Nephron progenitor cell (in vitro differentiated cells): ENCODE measurements at regions not wholly inside any gene's neighbourhood (a gene's known extent, or its start where the extent isn't known, plus 50 kb on each side); places are given as distances from the start of the nearest gene placed in this dataset.
"Not testable (repeated sequence)": the region's sequence is repeated elsewhere in the genome, so short reads cannot be mapped to it uniquely, and the experiment has no call there.

Experiments used
- DNase-seq: peaks from one replicate; pipeline ENCODE4 v3.0.0; 2021
- H3K27ac Mint-ChIP-seq: 2 replicates; pipeline ENCODE4 v1.8.0; 2021; ENCODE audit warnings: mild to moderate bottlenecking, moderate library complexity, mixed read lengths
- H3K27me3 Mint-ChIP-seq: 2 replicates; pipeline ENCODE4 v1.8.0; 2021; ENCODE audit warnings: mild to moderate bottlenecking, low read depth, mixed read lengths; ENCODE audit not compliant: poor library complexity
- H3K36me3 Mint-ChIP-seq: 2 replicates; pipeline ENCODE4 v1.8.0; 2021; ENCODE audit warnings: low read depth, mixed read lengths
- H3K4me1 Mint-ChIP-seq: 2 replicates; pipeline ENCODE4 v1.8.0; 2021; ENCODE audit warnings: mixed read lengths
- H3K4me3 Mint-ChIP-seq: 2 replicates; pipeline ENCODE4 v1.8.0; 2021; ENCODE audit warnings: mild to moderate bottlenecking, moderate library complexity, mixed read lengths
- H3K9me3 Mint-ChIP-seq: 2 replicates; pipeline ENCODE4 v1.8.0; 2021; ENCODE audit warnings: mild to moderate bottlenecking, moderate library complexity, mixed read lengths
- TF ChIP-seq, protein P1 (sequence below): fragments of 200-600 bp; sonication (generic); IDR thresholded peaks from 2 replicates; pipeline ENCODE4 v1.5.0; 2021; ENCODE audit warnings: antibody characterized with exemption

DNA sequence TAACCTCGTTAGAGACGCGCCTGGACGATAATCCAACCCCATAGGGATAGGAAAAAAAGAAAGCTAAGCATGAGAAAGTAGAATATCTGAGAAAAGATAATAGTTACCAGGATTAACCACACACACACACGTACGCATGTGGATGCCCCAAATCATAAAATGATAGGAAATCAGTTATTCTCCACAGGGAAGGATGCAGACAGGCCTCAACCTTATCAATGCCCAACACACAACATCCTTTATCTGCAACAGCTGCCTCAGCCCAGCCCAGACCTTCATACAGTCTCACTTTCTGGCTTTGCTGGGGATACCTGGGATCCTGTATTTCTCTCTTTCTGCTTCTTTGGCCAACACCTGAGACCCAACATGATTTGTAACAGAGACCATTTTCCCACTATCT, 123.0 kb downstream of the NOC3L start:
- TF ChIP-seq, protein P1, sequence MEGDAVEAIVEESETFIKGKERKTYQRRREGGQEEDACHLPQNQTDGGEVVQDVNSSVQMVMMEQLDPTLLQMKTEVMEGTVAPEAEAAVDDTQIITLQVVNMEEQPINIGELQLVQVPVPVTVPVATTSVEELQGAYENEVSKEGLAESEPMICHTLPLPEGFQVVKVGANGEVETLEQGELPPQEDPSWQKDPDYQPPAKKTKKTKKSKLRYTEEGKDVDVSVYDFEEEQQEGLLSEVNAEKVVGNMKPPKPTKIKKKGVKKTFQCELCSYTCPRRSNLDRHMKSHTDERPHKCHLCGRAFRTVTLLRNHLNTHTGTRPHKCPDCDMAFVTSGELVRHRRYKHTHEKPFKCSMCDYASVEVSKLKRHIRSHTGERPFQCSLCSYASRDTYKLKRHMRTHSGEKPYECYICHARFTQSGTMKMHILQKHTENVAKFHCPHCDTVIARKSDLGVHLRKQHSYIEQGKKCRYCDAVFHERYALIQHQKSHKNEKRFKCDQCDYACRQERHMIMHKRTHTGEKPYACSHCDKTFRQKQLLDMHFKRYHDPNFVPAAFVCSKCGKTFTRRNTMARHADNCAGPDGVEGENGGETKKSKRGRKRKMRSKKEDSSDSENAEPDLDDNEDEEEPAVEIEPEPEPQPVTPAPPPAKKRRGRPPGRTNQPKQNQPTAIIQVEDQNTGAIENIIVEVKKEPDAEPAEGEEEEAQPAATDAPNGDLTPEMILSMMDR: no peak
- no peak for DNase-seq
- H3K36me3 Mint-ChIP-seq: no peaks in the 10 kb centered on the region
- H3K27me3 Mint-ChIP-seq: no peaks in the 10 kb centered on the region
- H3K4me1 Mint-ChIP-seq: no peaks in the 10 kb centered on the region
- no peak overlapping the region for H3K27ac Mint-ChIP-seq
- no peak overlapping the region for H3K4me3 Mint-ChIP-seq
- no peaks in the 10 kb centered on the region for H3K9me3 Mint-ChIP-seq

DNA sequence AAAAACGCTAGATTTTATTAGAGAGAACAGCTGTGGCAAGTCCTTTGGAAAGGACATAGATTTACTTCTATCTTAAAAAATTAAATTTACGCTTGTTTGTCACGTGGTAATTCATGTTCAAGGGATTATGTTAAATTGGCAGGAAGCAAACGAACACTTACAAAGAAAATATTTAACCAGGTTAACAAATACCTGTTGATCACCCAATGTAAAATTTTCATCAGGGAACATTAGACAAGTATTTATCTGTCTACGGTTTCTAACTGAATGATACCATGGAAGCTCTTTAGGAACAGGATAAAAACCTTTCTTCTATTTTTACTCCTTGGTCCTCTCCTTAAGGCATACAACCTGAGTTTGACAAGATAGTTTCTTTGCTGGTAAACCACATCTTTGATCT, 122.2 kb downstream of the NOC3L start:
- no peaks in the 10 kb centered on the region for H3K27me3 Mint-ChIP-seq
- DNase-seq: no peak
- no peak overlapping the region for H3K4me3 Mint-ChIP-seq
- no peaks in the 10 kb centered on the region for H3K36me3 Mint-ChIP-seq
- no peak overlapping the region for H3K27ac Mint-ChIP-seq
- TF ChIP-seq, protein P1: no peak
- H3K9me3 Mint-ChIP-seq: no peaks in the 10 kb centered on the region
- H3K4me1 Mint-ChIP-seq: no peaks in the 10 kb centered on the region

DNA sequence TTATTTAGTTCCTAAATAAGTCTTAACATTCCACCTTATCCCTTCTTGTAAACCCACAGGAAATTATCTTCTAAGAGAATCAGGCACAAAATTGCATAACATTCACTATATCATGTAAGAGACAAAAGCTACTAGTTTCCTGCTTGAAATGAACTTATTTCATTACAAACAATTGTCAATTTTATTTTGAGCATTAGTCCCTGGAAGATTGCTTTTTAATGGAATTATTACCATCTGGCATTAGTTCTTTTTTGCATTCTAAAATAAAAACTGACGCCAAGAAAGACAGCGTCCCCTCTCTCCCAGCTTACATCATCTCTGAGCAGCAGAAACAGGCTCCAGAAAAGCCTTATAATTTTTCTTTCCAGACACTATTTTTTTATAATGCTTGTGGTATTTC, 121.8 kb downstream of the NOC3L start:
- H3K9me3 Mint-ChIP-seq: no peaks in the 10 kb centered on the region
- no peak overlapping the region for H3K4me3 Mint-ChIP-seq
- H3K36me3 Mint-ChIP-seq: no peaks in the 10 kb centered on the region
- H3K27me3 Mint-ChIP-seq: no peaks in the 10 kb centered on the region
- TF ChIP-seq, protein P1: no peak
- H3K27ac Mint-ChIP-seq: no peak overlapping the region
- DNase-seq: no peak
- no peaks in the 10 kb centered on the region for H3K4me1 Mint-ChIP-seq

DNA sequence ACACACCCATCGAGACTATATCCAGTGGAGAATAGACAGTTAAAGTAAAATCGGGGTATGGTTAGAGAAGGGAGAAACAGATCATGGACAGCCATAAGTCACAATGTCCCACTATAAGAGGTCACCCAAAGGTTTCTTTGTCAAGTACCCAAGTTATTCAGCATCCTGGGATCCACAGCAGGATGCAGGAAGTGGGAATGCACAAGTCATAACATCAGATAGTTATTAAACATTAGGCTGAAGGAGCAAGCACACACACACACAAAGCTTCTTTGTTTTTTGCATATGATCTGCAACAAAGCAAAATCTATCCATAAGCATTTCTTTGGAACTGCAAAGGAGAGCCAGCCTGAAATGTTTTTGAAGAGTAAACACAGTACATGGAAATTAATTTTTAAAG, 111.6 kb downstream of the NOC3L start:
- no peak for DNase-seq
- Mint-ChIP-seq H3K9me3 (no peaks in the 10 kb centered on the region), H3K4me3 (no peak overlapping the region), H3K4me1 (no peaks in the 10 kb centered on the region), H3K27me3 (peaks cover 3% of the 10 kb centered on the region), H3K27ac (no peak overlapping the region), H3K36me3 (no peaks in the 10 kb centered on the region)
- TF ChIP-seq, protein P1: no peak

DNA sequence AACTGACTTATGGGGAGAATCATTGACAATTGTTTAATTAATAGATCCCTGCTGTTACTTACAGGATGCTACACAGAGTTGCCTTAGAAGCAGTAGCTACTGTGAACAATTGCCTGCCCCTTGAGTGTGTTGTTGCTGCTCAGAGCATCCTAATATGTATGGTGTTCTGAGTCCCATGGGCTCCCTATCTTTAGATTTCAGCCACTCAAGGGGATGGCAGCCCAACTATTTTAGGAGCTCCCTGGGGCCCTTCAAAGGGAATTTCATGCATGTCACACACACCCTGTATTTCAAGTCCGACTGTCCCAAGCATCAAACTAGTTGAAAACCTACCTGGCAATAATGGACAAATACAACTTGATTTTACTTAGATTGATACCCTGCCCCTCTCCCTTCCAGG, 111.2 kb downstream of the NOC3L start:
- Mint-ChIP-seq H3K36me3 (no peaks in the 10 kb centered on the region), H3K4me3 (no peak overlapping the region), H3K9me3 (no peaks in the 10 kb centered on the region), H3K27ac (no peak overlapping the region), H3K4me1 (no peaks in the 10 kb centered on the region), H3K27me3 (peaks cover 3% of the 10 kb centered on the region)
- no peak for DNase-seq
- TF ChIP-seq, protein P1: no peak

DNA sequence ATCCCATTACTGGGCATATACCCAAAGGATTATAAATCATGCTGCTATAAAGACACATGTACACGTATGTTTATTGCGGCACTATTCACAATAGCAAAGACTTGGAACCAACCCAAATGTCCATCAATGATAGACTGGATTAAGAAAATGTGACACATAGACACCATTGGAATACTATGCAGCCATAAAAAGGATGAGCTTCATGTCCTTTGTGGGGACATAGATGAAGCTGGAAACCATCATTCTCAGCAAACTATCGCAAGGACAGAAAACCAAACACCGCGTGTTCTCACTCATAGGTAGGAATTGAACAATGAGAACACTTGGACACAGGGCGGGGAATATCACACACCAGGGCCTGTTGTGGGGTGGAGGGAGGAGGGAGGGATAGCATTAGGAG, 105.3 kb downstream of the NOC3L start:
- not testable (repeated sequence) for DNase-seq, H3K27me3 Mint-ChIP-seq, H3K4me3 Mint-ChIP-seq, H3K27ac Mint-ChIP-seq, H3K36me3 Mint-ChIP-seq, H3K9me3 Mint-ChIP-seq, H3K4me1 Mint-ChIP-seq

DNA sequence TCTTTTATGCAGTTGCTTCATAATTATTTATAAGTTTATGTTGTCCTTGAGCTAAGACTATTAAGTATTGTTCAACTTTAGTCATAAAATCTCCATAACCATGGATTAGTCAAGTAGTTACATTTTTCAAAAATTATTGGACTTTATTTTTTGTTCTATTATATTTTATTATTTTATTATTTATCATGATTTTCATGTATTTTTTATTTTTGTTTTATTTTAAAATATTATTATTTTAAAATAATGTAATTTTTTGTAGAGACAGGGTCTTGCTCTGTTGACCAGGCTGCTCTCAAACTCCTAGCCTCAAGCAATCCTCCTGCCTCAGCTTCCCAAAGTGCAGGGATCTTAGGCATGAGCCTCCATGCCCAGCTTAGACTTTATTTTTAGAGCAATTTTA, 102.3 kb downstream of the NOC3L start:
- no peaks in the 10 kb centered on the region for H3K4me1 Mint-ChIP-seq
- no peak overlapping the region for H3K4me3 Mint-ChIP-seq
- DNase-seq: no peak
- no peak overlapping the region for H3K27ac Mint-ChIP-seq
- TF ChIP-seq, protein P1: no peak
- no peaks in the 10 kb centered on the region for H3K27me3 Mint-ChIP-seq
- no peaks in the 10 kb centered on the region for H3K36me3 Mint-ChIP-seq
- H3K9me3 Mint-ChIP-seq: no peaks in the 10 kb centered on the region
